Sciatic nerve (tissue), 2 donors: ENCODE measurements at regions not wholly inside any gene's neighbourhood (a gene's known extent, or its start where the extent isn't known, plus 50 kb on each side); places are given as distances from the start of the nearest gene placed in this dataset.
A peak's percentile ranks its signal among the peaks of the same experiment; 100 is the strongest.
"Not testable (repeated sequence)": the region's sequence is repeated elsewhere in the genome, so short reads cannot be mapped to it uniquely, and the experiment has no call there.

Source experiments
- ATAC-seq: fragments of 200-7000 bp; cut with Tn5 transposase; one replicate; pipeline ENCODE4 v1.9.1; 2020; ENCODE audit warnings: mild to moderate bottlenecking, moderate library complexity
- DNase-seq: peaks from one replicate; pipeline ENCODE4 v3.0.0-alpha.2; 2020; ENCODE audit warnings: low spot score
- intact Hi-C: fragments of 100-400 bp; cut with DNase I; formaldehyde crosslinking; loops from one replicate; pipeline ENCODE4 v1.14.2; 2022
- donor health status: DM: no; HTN: no; CAD: no.
- donor health status: DM: no; HTN: no; CAD: no.

DNA sequence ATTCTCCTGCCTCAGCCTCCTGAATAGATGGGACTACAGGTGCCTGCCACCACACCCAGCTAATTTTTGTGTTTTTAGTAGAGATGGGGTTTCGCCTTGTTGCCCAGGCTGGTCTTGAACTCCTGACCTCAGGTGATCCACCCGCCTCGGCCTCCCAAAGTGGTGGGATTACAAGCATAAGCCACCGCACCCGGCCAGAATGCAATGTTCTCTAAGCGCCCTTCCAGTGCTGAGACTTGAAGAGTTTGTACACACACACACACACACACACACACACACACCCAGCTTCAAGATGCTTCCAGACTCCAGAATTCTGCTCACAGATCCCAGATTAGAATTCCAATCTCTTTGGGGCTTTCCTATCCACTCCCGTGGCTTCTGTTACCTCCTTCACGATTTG is 227.1 kb downstream of the FOXD2 start:
- DNase-seq, ATAC-seq, intact Hi-C loops: not testable (repeated sequence)

DNA sequence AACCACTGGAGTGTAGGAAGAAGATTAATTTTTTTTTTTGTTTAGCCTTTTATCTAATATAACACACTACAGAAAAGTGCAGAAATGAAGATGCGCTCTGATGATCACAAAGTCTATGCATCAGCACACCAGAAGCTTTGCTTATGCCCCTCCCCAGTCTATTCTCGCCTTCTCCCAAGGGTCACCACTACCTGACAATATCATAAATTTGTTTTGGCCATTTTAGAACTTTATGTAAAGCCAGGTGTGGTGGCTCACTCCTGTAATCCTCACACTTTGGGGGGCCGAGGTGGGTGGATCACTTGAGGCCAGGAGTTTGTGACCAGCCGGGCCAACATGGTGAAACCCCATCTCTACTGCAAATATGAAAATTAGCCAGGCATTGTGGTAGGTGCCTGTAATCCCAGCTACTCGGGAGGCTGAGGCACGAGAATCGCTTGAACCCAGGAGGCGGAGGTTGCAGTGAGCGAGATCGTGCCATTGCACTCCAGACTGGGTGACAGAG is 231.3 kb downstream of the FOXD2 start:
- intact Hi-C loops = no loop called here
- no peak for ATAC-seq
- DNase-seq = no peak

DNA sequence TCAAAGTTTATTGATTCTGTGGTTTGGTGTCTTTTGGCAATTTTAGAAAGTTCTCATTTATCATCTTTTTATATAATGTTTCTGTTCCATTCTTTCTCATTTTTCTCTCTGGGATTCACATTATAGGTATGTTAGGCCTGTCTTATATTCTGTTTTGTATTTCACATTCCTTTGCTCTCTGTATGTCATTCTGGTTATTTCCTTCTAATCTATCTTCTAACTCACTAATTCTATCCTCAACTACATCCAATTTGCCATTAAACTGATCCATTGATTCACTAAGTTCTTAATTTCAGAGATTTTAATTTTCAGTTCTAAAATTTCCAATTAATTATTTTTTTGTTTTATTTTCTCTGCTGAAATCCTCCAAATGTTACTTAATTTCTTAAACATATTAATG is 234.8 kb downstream of the FOXD2 start:
- intact Hi-C loops = no loop called here
- no peak for ATAC-seq
- DNase-seq = no peak

DNA sequence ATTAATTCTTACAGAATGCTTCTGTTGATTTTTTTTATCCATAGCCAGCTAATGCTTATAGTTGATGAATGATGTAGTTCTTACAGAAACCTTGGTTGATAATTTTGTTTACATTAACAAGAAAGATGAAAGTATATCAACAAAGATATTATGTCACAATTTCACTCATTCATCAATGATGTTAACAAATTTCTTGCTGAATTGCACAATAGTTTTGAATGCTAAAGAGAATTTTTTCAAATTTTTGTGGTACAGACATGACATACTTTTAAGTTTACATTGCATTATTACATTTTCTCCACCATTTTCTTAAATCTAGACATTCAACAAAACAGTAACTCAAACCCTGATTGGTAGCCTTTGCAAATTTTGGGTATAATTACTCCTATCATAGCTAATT is 236.3 kb downstream of the FOXD2 start:
- ATAC-seq (no peak), DNase-seq (no peak)
- intact Hi-C loops = no loop called here

DNA sequence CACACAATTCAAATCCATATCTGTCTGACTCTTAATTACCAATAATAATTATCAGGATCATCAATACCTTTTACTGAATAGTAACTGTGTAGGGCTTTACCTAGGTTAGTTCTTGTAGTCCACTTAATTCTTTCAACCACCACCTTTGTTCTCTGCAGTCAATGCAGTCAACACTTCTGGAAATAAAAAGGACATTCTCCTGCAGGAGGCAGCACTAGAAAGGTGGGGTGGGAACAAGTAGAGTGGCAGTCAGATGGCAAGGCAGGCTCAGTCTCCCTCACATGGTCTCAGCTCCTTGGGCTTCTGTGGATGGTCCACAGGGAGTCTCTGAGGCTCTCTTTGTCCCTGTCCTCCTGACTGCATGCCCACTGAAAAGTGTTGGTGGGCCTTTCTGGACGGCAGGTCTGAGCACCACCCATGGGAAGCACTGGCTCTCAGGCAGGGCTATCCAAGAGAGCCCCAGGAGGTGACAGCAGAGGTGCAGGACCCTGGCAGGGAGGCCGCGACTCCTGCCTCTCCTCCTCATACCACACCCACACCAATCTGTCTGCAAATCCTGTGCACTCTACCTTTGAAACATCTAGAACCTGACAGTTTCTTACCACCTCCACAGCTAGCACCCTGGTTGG is 237.3 kb downstream of the FOXD2 start:
- ATAC-seq (no peak), DNase-seq (no peak)
- intact Hi-C loops = no loop called here

DNA sequence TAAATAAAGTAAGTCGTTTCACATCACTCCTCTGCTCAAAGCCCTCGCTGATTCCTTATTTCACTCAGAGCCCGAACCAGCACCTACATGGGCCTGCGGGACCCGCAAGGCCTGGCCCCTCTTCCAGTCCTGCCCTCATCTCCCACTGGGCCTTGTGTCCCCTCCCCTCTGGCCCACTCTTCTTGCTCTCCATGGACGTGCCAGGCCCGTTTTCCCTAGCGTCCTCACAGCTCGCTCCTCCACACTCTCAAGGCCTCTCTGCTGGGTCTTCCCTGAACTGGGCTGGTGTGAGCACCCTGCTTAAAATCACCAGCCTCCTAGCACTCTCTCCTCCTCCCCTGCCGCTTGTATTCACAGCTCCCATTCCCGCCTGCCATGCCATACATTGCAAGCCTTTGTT is 237.9 kb downstream of the FOXD2 start:
- DNase-seq = no peak
- ATAC-seq = no peak
- intact Hi-C loops = no loop called here

DNA sequence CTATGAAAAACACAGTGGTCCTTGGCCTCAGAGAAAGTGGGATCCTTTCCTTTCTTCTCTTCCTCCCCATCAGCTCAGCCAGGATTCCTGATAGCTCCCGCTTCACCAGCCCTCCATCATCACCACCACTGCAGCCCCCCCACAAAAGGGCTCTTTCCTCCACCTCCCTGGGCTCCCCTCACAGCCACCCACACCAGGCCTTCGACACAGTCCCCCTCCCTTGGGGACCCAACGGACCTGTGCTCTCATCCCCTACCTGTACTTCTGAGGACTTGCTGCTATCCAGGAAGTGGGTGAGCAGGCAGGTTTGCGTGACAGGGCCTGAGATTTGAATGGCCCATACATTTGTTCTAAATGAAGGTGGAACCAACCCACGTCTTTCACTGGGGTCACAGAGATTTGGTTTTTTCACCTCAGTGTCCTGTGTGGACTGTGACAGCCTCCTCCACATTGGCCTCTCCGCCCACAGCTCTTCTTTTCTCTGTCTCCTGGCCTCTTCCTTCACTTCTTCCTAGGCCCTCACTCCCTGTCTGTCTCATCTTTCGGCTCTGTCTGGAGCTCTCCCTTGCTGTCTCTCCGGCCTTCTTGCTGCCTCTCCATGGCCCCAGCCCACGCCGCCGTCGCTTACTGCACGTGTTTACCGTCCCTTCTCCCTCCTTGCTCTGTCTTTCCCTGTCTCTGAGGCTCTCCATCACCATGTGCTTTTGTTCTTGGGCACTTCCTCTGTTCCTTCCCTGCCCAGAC is 238.6 kb downstream of the FOXD2 start:
- DNase-seq (no peak), ATAC-seq (no peak)
- intact Hi-C loops = no loop called here

DNA sequence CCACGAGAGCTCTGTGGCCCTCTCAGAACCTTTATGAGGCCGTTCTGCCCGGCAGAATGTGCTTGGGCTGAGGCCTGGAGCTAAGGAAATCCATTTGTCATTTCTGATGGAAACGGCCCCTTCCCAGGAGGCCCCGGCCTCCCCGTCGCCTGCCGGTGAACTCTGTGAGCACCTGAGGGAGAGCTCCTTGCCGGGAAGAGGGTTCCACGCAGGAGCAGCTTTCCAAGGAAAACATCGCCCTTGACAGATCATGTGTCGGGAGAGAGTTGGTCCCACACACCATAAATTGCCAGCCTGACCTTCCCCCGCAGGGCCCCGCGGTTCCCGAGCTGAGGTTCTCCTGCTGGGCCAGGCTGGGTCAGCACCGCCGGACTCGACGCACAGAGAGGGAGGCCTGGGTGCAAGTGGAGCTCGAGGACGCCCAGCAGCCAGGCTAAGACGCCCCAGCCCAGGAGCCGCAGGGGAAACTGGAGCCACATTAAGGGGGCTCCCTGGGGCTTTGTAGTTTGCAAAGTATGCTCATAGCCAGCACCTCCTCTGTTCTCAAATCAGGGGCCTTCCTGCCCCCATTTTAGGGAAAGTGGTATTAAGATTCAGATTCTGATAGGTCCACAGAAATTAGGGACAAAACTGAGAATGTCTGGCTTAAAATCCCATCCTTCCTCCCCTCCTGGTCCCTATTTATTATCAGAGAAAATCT is 239.5 kb downstream of the FOXD2 start:
- ATAC-seq (no peak), DNase-seq (no peak)
- intact Hi-C loops = no loop called here

DNA sequence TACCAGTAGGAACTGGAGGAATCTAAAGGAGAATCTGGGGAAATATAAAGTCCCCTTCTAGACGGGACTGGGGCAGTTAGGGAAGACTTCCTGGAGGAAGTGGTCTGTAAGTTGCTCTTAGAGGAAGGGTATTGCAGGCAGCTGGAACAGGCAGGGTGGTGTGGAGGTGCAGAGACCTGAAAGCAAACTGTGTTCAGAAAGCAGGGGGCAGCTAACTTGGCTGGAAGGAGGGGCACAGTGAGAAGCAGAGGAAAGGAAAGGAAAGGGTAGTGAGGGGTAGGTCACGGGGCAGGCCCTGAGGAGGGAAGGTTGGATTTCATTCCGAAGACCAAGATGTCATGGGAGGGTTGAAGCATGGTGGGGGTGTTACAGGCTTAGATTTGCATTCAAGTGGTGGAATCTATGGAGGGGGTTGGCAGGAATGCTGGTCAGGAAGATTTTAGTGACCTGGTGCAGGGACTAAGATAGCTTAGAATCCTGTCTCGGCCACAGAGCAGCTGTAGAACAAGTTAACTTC is 240.7 kb downstream of the FOXD2 start:
- intact Hi-C loops = no loop called here
- DNase-seq (no peak), ATAC-seq (no peak)

DNA sequence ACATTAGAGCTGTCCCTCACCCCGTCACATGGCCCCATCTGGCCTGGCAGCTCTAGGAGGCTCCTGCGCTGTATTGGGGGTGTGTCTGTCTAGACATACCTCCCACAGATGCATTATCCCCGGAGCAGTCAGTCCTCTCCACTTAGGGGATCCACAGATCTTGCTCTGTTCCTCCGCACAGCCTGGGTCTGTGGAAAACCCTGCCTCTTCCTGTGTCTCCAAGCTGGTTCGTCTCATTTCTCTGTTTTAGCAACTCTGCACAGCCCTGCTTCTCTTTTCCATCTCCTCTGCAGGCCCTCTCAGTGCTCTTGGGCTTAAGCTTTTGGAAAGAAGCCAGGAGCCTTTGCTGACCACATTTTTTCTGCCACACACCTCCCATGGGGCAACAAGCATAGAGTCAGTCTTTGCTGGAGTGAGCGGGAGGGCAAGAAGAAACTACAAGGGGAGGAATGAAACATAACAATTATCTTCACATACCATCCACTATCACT is 241.5 kb downstream of the FOXD2 start:
- no peak for DNase-seq
- ATAC-seq = peak; percentile 56
- intact Hi-C loops = no loop called here

DNA sequence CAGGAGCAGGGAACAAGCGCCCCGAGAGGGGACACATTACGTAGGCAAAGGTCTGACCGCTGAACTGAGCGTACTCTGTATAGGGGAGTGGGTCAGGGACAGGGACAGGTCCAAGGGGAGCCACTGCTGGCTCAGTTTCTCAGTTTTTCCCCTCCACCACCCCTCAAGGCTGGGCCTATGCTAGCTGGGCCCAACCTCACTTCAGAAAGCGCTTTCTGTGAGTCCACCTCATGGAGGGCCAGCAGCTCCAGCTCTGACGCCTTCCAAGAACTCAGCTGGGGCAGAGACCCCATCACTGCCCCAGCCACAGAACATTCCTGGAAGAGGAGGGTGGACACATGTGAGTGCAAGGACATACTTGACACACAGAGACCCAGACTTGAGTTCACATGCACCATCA is 242.0 kb downstream of the FOXD2 start:
- intact Hi-C loops = no loop called here
- no peak for DNase-seq
- ATAC-seq = peak; percentile 20

DNA sequence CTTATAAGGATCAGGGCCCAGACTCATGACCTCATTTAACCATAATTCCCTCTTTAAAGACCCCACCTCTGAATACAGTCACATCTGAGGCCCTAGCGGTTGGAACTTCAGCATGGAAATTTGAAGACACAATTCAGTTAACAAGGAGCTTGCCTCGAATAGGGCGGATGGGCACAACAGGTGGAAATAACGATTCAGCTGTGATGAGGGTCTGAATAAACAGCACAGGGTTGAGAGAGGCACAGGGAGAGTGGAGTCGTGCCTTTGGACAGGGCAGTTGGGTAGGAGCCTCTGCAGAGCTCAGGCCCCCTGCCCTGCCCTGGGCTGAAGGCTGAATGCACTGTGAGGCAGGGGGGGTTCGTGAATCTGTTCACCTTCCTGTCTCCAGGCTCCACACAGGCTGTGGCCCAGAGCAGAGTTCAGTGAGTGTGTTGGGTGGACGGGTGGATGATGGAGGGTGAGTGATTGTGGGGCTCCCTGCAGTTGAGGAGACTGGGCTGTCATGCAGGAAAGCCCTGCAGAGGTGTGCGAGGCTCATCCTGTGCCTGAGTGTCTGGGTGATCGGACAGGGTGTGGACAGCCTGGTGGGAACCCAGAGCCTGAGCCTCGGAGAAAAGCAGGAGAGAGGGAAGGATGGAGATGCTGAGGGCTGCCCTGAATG is 243.1 kb downstream of the FOXD2 start:
- intact Hi-C loops = no loop called here
- DNase-seq (no peak), ATAC-seq (no peak)

DNA sequence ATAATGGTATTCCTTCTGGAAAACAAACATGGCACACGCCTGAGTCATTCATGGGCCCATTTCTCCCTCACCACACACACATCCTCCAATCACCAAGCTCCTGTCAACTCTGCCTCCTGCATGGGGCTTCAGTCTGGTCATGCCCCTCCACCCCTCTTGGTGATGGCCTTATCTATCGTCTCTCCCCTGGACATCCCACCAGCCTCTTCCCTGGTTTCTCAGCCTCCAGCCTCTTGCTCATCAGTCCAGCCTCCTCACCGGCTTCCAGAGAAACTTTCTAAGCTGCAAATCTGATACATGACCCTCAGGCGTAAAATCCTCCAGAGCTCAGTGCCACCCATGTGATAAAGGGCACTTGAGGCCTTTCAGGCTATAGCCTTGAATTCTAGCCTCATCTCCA is 243.9 kb downstream of the FOXD2 start:
- intact Hi-C loops = no loop called here
- ATAC-seq (no peak), DNase-seq (peak; percentile 35)

DNA sequence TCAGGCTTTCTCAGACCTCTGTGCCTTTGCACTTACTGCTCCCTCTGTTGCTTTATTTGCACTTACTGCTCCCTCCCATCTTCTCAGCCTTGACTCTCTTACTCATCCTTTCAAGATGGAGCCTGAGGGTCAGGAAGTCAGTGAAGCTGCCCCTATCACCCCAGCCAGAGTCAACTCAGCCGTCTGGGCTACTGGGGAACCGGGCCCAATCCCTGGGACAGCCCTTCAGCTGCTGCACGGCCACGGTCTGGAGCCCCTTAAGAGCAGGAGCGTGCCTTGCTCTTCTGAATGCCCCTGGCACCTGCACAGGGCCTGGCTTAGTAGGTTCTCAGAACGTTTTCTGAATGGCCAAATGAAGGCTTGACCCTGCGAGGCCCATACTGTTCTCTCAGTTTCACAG is 244.4 kb downstream of the FOXD2 start:
- DNase-seq (peak; percentile 31), ATAC-seq (no peak)
- intact Hi-C loops = no loop called here

DNA sequence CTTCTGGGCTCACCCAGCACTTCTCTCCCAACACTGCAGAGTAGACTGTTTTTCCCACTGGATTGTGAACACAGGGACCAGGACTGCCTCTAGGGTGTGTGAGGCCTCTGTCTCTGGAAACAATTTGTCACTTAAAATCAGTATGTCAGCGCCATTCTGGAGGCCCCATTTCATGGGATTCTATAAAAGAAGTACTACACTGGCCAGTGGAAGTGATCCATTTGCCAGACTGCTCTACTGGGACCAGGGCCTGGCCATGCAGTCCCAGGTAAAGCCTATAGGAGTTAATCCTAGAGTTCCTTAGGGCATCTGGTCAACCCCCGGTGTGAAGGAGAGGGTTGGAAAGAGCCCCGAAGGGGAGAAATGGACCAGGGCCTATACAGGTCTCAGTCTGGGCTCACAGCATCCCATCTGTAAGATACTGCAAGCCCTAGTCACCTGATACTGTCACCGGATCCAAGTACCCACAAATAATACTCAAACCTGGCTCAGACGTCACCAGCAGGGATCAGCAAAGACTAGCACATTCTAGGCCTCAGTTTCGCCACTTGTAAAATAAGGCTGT is 245.0 kb downstream of the FOXD2 start:
- no peak for DNase-seq
- ATAC-seq = no peak
- intact Hi-C loops = no loop called here

DNA sequence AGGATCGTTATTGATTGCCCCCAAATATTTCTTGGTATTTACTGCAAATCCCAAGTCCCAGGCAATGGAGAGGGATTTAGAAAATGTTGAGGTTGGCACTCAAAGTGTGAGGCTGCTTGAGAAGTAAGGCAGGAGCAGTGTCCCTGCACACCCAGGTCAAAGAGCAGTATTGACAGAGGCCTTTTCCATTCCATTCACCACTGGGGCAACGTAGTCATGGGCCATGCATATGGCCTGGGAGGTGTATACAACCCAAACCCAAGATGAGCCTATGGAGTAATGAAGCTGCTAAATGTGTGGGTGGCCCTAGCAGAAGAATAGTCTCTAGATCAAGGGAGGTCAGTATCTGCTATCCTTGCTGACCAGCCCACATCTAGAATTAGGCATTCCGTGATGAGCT is 245.6 kb downstream of the FOXD2 start:
- intact Hi-C loops = no loop called here
- ATAC-seq = no peak
- no peak for DNase-seq

DNA sequence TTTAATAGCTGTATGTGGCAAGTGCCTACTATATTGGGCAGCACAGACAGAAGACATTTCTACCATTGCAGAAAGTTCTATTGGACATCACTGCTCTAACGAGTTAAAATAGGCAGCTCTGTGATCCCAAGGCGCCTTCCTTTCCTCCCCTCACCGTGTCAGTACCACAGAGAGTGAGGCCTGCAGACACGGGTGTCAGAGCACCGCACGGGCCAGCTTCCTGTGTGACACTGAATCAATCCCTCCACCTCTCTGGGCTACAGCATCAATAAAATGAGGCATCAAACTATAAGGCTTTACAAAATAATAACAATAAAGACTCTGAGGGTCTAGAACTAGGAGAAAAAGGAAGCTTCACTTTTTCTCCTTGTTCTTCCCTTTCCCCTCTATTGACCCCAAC is 246.7 kb downstream of the FOXD2 start:
- no peak for DNase-seq
- no peak for ATAC-seq
- intact Hi-C loops = no loop called here

DNA sequence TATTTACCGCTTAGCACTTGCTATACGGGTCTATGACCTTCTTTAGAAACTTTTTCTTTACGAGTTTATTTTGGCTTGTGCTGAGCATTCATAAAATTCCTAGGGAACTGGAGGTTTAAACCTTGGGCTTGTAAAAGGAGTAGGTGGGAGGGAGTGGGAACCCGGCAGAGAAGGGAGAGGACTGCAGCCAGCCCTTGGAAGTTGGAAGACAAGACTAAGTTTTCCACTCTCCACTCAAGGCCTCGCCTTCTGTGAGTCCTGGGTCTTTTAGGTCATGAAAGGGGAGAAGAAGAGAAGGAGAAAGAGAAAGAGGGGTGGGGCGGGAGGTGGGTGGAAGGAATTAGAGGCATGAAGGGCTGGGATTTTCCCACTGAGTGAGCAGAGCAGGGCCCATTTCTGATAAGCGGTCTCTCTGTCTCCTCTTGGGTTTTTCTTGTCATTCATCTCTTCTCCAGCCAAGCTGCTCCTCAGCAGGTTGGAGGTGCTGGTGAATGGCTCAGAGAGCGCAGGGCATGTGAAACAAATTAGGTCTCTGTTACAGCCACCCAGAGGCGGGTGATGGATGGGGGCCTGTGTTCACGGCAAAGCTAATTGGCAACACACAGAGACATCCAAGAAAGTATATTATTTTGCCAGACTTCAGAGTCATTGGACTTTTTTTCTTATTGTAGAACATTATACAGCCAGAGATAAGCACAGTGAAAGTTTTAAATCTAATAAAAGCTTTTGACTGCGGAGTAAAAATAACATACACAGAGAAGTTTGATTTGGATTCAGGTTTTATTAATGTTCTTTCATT is 247.3 kb downstream of the FOXD2 start:
- intact Hi-C loops = no loop called here
- DNase-seq = peak; percentile 50
- peak; percentile 58 for ATAC-seq
